GM21390 (cell line): ENCODE measurements at regions not wholly inside any gene's neighbourhood (a gene's known extent, or its start where the extent isn't known, plus 50 kb on each side); places are given as distances from the start of the nearest gene placed in this dataset.

Experiments
- ATAC-seq: cut with Tn5 transposase; IDR thresholded peaks from one replicate; pipeline ENCODE4 v1.9.1; 2021; ENCODE audit not compliant: unreplicated experiment

- no peak for ATAC-seq
Observed at GRCh38 chr3:27593173-27593572, 109.0 kb upstream of the SLC4A7 start.

- ATAC-seq, result peak; percentile 47
Observed at GRCh38 chr3:27591312-27592210, 107.4 kb upstream of the SLC4A7 start.

GRCh38 chr3:27590437-27591298 lies 106.5 kb upstream of the SLC4A7 start:
- ATAC-seq, result no peak

- no peak for ATAC-seq
Observed at GRCh38 chr3:27589795-27590194, 105.6 kb upstream of the SLC4A7 start.

GRCh38 chr3:27585429-27585828 lies 101.2 kb upstream of the SLC4A7 start:
- ATAC-seq, result no peak

- no peak for ATAC-seq
Observed at GRCh38 chr3:27584874-27585273, 100.7 kb upstream of the SLC4A7 start.

- ATAC-seq, result no peak
Observed at GRCh38 chr3:27581852-27582251, 97.7 kb upstream of the SLC4A7 start.

- ATAC-seq, result no peak
Observed at GRCh38 chr3:27578032-27578431, 93.8 kb upstream of the SLC4A7 start.

- ATAC-seq, result no peak
Observed at GRCh38 chr3:27577504-27577903, 93.3 kb upstream of the SLC4A7 start.

GRCh38 chr3:27576171-27576570 lies 92.0 kb upstream of the SLC4A7 start:
- no peak for ATAC-seq

- no peak for ATAC-seq
Observed at GRCh38 chr3:27575499-27575898, 91.3 kb upstream of the SLC4A7 start.

- ATAC-seq, result no peak
Observed at GRCh38 chr3:27574438-27574795, 90.2 kb upstream of the SLC4A7 start.

GRCh38 chr3:27573780-27574437 lies 89.7 kb upstream of the SLC4A7 start:
- ATAC-seq, result no peak

GRCh38 chr3:27573138-27573537 lies 89.0 kb upstream of the SLC4A7 start:
- no peak for ATAC-seq

GRCh38 chr3:27571345-27571744 lies 87.2 kb upstream of the SLC4A7 start:
- ATAC-seq, result no peak

- no peak for ATAC-seq
Observed at GRCh38 chr3:27570421-27571106, 86.4 kb upstream of the SLC4A7 start.

- ATAC-seq, result no peak
Observed at GRCh38 chr3:27568393-27568792, 84.2 kb upstream of the SLC4A7 start.

- ATAC-seq, result no peak
Observed at GRCh38 chr3:27567251-27567650, 83.1 kb upstream of the SLC4A7 start.

GRCh38 chr3:27565201-27565852 lies 81.1 kb upstream of the SLC4A7 start:
- no peak for ATAC-seq

- ATAC-seq, result no peak
Observed at GRCh38 chr3:27561576-27561975, 77.4 kb upstream of the SLC4A7 start.
